ENCODE measurements at regions not wholly inside any gene's neighbourhood (a gene's known extent, or its start where the extent isn't known, plus 50 kb on each side); places are given as distances from the start of the nearest gene placed in this dataset.

DNA sequence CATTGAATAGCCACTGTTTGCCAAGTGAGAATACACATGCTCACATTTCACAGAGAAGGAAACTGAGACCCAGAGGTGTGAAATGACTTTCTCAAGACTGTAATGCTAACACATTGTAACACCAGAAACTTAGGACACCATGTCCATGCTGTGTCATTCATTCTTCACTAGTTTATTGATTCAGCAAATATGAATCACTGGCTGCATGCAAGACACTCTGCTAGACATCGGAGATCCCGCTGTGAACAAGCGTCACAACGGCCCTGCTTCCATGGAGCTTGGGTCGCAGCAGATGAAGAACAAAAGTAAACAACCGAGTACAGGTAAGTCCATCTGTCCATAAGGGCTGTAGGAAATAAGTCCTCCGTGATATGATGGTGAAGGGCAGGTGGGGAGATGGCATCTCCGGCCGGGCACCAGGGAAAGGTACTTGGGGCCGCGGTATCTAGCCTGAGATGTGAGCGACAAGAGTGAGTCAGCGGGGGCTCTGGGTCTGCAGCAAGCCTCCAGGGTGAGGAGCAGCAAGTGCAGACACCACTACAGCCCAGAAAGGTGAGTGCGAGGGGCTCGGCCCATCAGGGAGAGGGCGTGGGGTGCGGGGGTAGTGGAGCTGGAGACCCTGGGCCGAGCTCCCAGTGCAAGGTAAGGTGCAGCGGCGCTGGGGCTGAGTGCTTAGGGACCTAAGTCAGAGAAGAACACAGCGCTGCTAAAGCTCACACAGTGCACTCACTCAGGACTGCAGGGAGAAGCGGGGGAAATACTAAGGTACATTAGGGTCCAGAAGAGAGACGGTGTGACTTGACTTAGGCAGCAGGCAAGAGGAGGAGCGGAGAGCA, 391.2 kb downstream of the FBXO15 start:
- no peak for TF ChIP-seq EP300 (IDR thresholded peaks at IDR 0.05)
- TF ChIP-seq POLR2A (IDR thresholded peaks at IDR 0.05) = no peak
- TF ChIP-seq, protein P1, sequence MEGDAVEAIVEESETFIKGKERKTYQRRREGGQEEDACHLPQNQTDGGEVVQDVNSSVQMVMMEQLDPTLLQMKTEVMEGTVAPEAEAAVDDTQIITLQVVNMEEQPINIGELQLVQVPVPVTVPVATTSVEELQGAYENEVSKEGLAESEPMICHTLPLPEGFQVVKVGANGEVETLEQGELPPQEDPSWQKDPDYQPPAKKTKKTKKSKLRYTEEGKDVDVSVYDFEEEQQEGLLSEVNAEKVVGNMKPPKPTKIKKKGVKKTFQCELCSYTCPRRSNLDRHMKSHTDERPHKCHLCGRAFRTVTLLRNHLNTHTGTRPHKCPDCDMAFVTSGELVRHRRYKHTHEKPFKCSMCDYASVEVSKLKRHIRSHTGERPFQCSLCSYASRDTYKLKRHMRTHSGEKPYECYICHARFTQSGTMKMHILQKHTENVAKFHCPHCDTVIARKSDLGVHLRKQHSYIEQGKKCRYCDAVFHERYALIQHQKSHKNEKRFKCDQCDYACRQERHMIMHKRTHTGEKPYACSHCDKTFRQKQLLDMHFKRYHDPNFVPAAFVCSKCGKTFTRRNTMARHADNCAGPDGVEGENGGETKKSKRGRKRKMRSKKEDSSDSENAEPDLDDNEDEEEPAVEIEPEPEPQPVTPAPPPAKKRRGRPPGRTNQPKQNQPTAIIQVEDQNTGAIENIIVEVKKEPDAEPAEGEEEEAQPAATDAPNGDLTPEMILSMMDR (IDR thresholded peaks at IDR 0.05) = no peak
- no peak for TF ChIP-seq POLR2AphosphoS5 (IDR thresholded peaks at IDR 0.05)

Data from gastroesophageal sphincter (tissue), 3 donors.